Embryonic facial prominence (tissue), 1 donor: ENCODE measurements at regions not wholly inside any gene's neighbourhood (a gene's known extent, or its start where the extent isn't known, plus 50 kb on each side); places are given as distances from the start of the nearest gene placed in this dataset.

ENCODE experiments used
- DNase-seq: peaks from one replicate; pipeline ENCODE4 v3.0.0-alpha.2; 2016; ENCODE audit errors: extremely low spot score

DNA sequence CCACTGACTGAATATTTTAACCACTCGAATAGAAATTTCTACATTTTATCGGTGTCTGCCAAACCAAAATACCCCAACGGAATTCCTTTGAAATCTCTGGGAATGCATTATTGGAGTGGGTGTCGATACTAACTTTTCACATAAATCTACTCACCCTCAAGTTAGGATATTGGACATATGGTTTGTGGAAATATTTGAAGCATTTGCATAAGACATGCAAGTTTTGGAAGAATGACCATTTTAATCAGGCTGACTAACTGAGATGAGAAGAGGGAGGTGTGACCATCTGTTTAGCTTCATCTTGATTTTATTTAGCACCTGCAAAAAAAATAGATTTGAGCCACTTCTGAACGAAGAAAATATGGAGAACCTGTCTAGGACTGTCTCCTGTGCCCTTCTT is 61.2 kb downstream of the KLF6 start:
- no peak for DNase-seq

DNA sequence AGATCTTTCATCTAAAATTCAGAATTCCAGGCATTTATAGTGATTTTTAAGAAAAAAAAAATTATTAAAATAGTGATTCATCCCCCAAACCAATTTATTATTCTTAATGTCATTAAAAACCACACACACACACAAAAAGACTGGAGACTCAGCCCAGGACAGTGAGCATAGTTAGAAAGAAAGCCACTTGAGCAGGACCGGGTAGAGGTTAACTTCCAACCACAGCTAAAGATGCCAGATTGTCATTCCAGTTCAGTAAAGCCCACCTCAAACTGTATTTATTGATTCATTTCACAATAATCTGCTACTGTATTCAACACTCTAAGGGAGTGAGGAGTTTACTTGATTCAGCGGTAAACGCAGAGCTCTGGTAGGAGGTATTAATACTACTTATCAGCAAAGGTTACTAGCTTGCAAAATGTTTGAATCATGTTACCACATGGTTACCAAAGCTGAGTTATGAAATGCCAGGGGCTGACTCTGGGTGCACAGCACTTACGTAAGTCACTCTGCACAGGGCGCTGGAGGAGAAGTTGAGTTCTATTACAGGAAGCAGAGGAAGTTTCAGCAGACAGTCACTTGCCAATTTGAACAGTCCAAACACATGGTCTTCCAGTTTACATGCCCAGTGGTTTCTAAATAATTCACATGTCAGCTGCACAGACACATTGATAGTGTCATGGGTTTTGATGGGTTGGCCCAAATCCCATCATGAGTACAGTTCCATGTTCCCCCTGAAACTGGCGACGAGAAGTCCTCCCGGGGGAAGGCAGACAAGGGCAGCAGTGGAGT is 64.6 kb downstream of the KLF6 start:
- no peak for DNase-seq

DNA sequence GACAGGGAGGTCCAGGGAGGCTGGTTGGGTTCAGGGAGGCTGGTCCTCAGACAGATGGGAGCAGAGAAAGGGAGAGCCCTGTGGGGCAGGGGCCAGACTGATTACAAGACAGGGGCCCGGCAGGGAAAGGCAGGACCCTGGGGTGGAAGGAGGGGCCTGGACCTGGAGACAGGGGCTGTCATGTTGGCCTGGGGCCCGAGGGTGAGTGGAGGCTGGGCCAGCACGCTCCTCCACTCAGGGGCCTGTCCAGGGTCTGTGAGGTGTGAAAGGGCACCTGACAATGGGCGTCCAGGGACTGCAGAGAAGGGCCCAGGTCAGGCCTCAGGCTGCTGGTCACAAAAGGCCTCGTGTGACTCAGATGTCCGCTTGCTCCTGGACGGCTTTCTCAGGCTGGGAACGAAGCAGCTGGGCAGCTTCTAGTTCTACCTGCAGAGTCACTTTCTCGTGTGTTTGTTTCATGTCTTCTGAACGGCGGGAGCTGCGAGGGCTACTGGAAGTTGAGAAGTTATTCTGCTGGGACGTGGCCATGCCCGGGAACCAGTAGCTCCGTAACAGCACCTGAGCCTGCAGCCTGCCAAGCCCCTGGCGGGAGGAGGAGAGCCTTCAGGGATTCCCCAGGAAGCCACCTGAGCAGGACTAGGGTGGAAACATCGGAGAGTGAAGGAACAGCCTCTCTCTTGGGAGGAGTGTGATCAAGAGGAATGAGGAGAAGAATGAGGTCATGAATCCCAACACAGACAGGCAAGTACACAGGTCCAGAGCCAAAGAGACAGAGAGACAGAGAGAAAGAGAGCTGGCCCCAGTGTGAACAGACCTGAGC is 65.8 kb downstream of the KLF6 start:
- DNase-seq, result no peak

DNA sequence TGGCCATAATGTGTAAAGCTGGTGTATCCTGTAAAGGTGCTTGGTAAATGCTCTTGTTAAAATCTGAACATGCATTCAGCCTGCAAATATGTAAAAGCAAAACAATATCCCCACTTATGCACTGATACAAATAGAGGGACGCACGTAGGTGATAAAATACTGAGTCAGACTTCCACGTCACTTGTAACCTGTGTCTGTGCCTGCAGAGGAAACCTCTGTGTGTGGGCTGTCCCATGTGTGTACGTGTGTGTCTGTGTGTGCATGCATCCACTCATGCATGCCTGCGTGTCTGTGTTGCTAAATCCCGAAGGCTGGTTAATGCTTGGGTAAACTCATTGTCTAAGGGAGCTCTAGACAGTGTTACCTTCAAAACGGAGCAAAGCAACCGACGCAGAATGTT is 68.9 kb downstream of the KLF6 start:
- no peak for DNase-seq

DNA sequence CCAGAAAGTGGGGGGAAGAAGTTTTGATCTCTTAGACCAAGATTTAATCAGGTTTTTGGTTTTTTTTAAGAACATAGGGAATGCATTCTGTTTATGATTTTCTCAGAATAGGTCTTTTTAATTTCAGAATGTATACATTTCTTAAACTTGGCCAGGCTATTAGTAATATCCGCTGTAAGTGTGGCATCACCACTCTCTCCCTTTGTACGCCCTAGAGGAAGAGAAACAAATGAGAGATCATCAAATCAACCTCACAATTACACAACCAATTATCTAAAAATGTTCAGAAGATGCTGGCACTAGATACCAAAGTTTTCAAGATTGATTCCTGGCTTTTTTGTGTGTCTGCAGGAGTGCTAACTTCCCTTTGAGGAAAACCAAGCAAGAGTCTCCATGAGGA is 70.0 kb downstream of the KLF6 start:
- DNase-seq, result no peak

DNA sequence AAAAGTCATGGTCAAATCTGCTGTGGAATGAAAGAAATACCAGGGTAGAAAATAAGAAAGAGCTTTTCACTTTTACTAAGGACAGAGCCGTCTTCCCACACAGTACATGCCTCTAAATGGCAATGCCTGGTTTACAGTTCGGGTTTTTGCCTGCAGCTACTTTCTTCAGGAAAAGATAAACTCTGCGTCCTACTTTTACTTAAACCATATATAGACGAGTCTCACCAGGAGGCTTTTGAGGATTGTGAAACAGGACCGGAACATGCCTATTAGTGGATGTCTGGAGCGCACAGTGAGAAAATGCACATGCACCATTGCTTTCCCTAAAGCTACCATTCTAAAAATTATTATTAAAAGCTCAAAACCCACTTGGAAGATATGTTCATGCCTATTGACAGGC is 70.5 kb downstream of the KLF6 start:
- no peak for DNase-seq

DNA sequence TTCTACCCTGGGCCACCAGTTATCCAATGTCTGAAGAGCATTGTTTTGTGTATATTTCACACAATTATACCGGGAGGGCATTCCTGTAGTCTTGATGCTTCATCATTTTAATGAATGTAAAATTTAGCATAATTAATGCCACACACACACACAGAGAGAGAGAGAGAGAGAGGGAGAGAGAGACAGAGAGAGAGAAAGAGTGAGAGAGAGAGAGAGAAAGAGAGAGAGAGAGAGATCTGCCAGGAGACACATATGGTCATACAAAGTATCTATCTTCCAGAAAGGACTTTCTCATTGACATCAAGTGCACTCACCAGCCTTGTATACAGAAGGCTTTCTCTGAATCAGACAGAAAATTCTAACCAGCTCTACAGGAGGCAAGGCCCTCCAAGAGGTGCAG is 72.3 kb downstream of the KLF6 start:
- DNase-seq, result no peak

DNA sequence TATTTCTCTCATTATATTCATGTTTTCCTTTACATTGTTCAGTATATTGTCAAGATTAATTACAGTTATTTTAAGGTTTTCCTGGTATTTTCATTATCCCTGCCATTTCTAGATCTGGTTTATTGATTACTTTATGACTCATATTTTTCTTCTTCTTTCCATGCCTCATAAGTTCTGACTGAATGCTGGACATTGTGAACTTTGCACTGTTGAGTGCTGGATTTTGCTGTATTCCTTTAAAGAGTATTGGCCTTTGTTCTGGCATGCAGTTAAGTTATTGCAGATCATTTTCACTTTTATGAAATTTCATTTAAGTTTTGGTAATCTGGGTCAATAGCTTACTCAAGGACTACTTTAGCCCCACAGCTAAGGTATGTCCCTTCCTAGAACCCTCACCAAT is 73.1 kb downstream of the KLF6 start:
- DNase-seq, result no peak

DNA sequence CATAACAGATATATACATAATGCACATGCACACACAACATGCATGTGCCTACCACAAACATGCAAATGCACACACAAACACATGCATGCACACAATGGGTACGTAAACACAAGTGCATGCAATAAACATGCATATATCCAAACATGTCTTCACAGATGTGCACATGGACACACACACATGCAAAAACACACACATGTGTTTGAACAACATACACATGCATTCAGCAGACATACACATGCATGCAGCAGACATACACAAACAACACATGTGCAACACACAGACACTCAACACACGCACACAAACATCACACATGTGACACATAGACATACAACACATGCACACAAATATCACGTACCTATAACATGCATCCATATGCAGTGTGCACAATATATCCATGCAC is 74.2 kb downstream of the KLF6 start:
- DNase-seq, result no peak

DNA sequence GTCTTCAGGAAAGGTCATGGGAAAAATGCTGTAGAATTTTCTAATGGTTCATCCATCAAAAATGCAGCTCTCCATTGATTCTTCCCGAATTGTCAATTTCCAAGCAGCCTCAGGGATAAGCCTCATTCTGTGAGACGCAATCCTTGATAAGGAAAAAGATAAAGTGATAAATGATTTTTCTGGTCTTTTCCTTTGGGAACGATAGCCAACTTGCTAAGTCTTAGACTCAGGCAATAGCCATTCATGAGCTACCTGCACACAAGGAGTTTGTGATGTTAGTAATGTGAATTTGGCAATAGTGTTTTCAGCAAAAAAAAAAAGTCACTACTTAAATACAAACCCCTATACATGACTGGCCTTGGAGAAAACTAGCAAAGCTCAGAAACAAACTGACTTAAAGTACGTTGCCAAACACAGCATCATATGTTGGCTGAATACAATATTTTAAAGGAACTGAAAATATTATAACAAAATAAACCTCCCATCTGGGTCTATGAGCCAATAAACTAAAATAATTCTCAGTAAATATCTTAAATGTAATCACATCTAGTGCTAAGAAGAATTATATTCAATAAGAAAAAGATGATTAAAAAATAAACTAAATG is 75.5 kb downstream of the KLF6 start:
- DNase-seq, result no peak

DNA sequence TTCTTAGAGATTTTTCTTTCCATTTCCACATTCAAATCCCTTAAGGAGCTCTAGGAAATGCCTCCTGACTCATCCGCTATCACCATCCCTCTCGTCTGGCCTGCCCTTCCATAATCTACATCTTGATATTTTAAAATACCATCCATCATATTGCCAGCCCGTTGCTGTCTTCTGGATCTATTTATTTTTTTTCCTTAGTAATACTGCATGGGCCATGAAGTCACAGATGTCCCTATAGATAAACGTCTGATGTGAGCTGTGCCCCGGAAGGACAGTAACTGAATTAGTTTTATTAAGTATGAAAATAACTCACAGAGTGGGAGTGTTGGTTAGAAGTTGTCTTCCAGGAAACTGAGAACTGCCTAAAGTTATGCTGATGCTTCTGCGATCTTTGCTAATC is 76.2 kb downstream of the KLF6 start:
- no peak for DNase-seq

DNA sequence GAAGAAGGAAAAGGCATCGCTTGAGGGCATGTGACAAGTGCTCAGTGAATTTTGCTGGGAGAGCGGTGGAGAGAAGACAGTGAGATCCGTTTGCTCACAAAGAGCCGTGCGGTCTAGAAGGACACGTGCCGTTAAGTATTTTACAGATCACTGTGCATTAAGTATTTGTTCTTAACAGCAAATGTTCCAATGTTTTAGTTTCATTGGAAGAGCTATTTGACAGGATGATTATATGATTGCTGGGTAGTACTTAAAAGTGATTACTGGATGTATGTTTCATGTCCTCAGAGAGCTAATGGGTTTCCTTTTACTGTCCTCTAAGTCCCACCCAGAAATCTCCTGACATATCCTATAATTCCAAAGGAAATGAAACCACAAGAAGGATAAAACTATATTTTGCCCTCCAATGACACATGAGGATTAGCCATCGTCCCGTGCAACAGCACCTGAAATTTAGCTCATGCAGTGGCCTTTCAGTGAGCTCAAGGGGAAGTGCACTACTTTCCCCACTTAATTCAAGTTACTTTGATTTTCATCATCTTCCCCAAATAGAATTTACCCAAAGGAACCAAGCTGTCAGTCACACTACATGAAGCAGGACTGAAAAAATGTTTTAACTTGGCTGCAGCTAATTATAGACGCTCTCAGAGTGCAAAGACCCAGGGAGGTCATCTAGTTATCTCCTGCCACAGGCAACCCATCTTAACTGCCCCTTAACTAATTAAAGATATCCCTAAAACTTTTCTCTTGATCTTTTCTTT is 80.3 kb downstream of the KLF6 start:
- no peak for DNase-seq

DNA sequence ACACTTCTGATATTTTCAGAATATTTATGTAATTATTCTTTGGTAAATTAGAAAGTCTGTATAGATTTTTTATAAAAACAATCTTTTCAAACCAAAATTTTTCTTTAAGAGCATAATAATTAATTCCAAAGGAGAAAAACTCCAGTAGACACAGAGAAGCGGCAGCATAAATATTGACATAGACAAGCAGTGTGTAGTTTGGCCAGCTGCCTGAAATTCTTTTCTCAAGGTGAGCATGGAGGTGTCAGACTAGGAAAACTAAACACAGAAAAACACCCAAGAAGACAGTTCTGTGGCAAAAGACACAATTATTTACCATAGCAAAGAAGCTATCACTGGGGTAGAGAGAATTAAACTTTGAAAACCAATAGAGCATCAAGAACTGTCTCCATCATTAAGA is 82.4 kb downstream of the KLF6 start:
- DNase-seq, result no peak

DNA sequence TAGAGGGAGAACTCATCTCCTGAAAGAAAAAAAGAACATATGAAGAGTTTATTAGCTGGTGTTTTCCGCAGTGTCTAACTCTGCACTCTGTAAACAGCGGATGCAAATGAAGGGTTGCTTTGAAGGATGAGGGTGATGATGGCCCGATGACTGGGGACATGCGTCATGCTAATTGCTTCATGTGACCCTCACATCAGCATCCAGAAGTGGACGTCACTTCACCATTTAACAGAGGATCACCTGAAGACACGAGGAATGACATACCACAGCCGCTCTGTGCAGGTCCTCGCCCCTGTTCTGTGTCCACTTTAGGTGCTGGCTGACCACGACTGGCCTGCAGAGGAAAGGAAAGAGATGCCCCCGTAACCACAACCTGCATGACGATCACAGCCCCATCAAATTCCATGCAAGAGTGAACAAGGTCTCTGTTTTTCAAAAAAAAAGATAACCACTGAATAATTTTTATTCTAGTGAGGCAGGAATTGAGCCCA is 82.9 kb downstream of the KLF6 start:
- DNase-seq, result no peak

DNA sequence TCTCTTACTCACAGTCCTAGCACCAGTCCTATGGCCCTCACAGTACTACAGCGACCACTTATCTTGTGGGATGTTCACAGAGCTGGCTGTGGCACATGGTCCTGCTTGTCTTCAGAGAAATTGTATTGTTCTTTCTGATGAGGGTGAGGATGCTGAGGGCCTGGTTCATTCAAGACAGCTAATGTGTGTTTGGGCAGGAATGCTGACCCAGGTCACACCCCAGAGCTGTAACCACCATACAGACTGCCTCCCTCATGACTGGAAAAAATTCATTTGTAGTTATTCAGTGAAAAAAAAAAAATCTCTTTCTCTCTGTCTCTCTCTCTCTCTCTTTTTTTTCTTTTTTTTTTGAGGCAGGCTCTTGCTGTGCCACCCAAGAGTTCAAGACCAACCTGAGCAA is 83.5 kb downstream of the KLF6 start:
- no peak for DNase-seq

DNA sequence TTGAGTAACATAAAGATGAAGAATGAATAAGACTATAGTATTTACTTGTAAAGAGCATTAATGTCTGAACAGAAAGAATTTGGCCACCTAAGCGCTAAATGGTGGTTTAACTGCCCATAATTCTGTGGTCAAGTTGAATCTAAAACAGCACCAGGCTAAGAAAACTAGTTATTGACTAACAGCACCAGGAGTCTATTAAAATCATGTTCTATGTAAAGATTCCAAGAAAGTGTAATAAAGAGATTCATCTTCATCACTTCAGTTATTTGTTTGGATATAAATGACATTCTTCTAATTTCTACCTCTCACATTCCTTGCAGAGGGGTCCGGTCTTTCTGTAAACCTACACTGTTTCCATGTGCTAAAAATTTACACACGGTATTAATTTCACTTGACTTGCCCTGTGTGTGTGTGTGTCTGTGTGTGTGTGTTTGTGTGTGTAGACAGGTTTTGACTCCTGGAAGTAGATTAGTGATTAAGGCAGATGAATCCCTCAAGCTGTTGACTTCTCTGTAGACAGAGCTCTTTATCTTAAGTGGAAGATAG is 84.4 kb downstream of the KLF6 start:
- DNase-seq, result no peak

DNA sequence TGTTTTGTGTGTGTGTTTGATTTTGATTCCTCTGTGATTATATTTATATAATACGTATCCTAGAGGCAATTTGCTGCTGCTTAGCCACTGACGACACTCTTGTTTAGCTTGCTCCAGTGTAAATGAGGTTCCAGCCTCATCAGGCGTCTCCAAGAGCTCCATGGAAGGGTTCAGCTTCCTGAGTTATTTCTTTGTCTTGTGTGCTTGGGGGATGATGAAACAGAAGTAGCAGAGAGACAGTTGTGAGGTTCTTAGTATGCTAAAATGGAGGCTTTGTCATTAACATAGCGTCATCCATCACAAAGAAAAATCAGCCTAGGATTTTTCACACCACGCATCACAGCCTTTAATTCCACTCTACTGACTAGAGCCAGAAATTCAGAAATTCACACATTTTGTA is 85.1 kb downstream of the KLF6 start:
- DNase-seq, result no peak

DNA sequence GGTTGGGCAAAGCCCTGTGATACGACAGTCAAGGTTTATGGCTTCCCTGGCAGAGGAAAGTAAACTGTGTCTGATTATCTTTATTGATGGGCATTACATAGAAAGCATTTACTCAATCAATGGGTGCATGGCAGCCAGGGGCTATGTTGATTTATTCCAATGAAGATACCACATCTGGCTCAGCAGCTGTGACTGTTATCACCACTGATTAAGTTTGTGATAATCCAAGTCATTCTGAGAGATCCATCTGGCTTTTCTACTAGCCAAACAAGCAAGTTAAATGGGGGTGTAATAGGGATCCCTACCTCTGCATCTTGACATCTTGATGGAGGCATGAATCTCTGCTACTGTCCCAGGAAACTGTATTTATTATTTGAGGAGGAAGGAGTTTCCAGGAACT is 86.7 kb downstream of the KLF6 start:
- no peak for DNase-seq

DNA sequence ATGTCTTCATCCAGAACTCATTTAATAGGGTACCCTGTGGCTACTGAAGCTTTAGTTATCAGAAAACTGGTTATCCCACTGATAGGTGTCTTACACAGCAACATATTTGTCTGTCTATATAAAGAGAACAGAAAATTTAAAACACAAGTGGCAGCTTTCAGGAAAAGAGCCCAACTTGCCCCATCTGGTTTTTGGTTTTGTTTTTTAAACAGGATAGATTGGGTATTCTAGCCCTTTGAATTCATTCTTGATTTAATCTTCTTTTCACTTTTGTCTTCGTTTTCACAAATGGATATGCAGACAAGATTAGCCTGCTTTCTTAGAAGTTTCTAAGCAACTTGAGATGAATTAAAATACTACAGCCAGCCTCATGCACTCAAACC is 91.3 kb downstream of the KLF6 start:
- DNase-seq, result no peak

DNA sequence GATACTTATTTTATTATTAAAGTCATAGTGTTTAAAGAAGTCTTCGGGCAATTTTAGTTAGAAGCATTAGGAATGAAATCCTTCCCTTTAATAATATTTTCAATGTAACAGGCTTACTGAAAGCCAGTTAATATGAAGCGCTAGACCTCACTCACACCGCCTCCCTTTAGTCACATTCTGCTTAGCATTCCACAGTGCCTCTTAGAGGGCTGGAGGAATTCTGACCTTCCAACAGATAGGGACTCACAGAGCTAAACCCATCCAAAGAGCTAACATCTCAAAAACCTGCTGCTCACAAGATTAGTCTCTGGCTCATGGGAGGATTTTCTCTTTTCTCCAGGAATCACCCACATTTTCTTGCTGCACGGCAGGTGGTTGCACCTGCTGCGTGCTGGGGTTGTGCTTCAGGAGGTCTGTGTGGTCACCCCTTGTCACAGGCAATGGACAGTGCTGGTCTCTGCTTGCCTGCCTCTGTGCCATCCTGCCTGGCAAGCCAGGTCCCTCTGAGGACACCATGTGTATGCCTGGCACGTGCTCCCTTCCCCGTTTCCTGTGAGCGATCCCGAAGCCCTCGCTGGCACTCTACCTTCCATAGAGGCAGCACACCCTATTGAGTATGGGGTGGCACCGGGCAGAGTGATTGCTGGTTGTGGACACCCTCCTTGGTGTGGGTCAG is 91.8 kb downstream of the KLF6 start:
- DNase-seq, result no peak

DNA sequence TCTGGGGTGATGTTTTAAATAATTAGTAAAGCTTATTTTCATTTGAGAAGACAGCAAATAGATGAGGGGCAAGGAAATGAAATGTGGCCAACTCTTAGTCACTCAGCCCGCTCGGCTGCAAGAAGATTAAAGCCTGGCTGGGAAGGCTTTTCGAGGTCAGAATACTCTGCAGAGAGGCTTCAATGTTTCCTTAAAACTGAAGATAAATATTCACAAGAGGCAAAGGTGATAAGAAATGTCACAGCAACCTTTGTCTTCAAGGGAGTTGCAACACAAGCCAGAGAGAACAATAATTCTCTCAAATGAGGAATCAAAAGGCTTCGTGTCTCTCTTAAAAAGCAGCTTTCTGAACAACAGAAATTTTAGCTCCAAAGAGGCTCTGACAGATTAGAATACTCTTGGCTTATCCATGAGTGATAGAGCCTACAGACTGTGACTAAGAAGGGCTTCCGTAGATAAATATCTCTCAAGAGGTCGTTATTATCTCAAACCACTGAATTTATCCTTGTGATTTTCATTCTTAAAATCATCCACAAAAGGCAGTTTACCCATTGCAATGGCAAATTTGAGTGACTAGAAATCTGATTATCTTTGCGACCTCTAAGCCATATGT is 92.5 kb downstream of the KLF6 start:
- no peak for DNase-seq
